AG04449 (cell line): ENCODE measurements at regions not wholly inside any gene's neighbourhood (a gene's known extent, or its start where the extent isn't known, plus 50 kb on each side); places are given as distances from the start of the nearest gene placed in this dataset.

Experiments used
- CTCF ChIA-PET: fragments of 350-600 bp; formaldehyde crosslinking; extraction: SDS; loops from one replicate; lab custom pipeline; 2021; ENCODE audit warnings: antibody characterized with exemption; lab: Yijun Ruan, JAX
- POLR2A ChIA-PET: fragments of 400-600, 350-600 bp; formaldehyde crosslinking; extraction: SDS; loops from one replicate; lab custom pipeline; 2020; ENCODE audit warnings: antibody characterized with exemption, inconsistent platforms; lab: Yijun Ruan, JAX
- DNase-seq: peaks from one replicate; pipeline ENCODE4 v3.0.0-alpha.2; 2010; ENCODE audit warnings: low read depth, low spot score
- H3K4me3 ChIP-seq: 2 replicates; pipeline ENCODE4 v1.5.1; 2011; ENCODE audit warnings: low read depth, mild to moderate bottlenecking, control low read depth, low read length
- CTCF ChIP-seq: IDR thresholded peaks from one replicate; pipeline ENCODE4 v1.5.1; 2011; ENCODE audit warnings: mild to moderate bottlenecking, moderate library complexity, low read length, control low read depth, inconsistent platforms; ENCODE audit not compliant: insufficient read depth; ENCODE audit errors: missing control alignments

GRCh38 chr5:142439207-142439860 lies 114.5 kb upstream of the SPRY4 start:
- no peak for DNase-seq
- H3K4me3 ChIP-seq: no peak overlapping the region
- POLR2A ChIA-PET: no interaction called here
- CTCF ChIA-PET: interaction anchor here (1.3 to 1.7 kb wide), 2 partner anchors 11 to 23 kb away, joined by 3 to 5 read pairs; no protein-coding TSS in a partner anchor
- TF ChIP-seq CTCF: no peak

- TF ChIP-seq CTCF: no peak
- POLR2A ChIA-PET: interaction anchor here (0.6 kb wide), 1 partner anchor 114 kb away, joined by 3 read pairs; the partner anchor contains the start of gene SPRY4
- H3K4me3 ChIP-seq: no peak overlapping the region
- no peak for DNase-seq
- CTCF ChIA-PET: interaction anchor here (1.7 kb wide), 1 partner anchor 22 kb away, joined by 3 read pairs; no protein-coding TSS in a partner anchor
Observed at GRCh38 chr5:142438573-142438972, 113.8 kb upstream of the SPRY4 start.

- ChIA-PET CTCF (no interaction called here), POLR2A (no interaction called here)
- TF ChIP-seq CTCF: no peak
- no peak for DNase-seq
- no peak overlapping the region for H3K4me3 ChIP-seq
Observed at GRCh38 chr5:142437563-142437962, 112.7 kb upstream of the SPRY4 start.

- H3K4me3 ChIP-seq: no peak overlapping the region
- POLR2A ChIA-PET: interaction anchor here (0.6 kb wide), 1 partner anchor 327 kb away, joined by 5 read pairs; no protein-coding TSS in a partner anchor
- TF ChIP-seq CTCF: no peak
- CTCF ChIA-PET: interaction anchor here (0.7 to 1.1 kb wide), 3 partner anchors 8 to 278 kb away, joined by 3 read pairs; no protein-coding TSS in a partner anchor
- DNase-seq: no peak
Observed at GRCh38 chr5:142435410-142436115, 110.7 kb upstream of the SPRY4 start.

- POLR2A ChIA-PET: no interaction called here
- CTCF ChIA-PET: no interaction called here
- no peak for TF ChIP-seq CTCF
Observed at GRCh38 chr5:142434322-142434612, 109.4 kb upstream of the SPRY4 start.

More at GRCh38 chr5:142434322-142434612, 109.4 kb upstream of the SPRY4 start:
- no peak overlapping the region for H3K4me3 ChIP-seq
- no peak for DNase-seq
